Astrocyte (in vitro differentiated cells and primary cell): ENCODE measurements at regions not wholly inside any gene's neighbourhood (a gene's known extent, or its start where the extent isn't known, plus 50 kb on each side); places are given as distances from the start of the nearest gene placed in this dataset.

ENCODE experiments used
- CTCF ChIP-seq: IDR thresholded peaks from 2 replicates; pipeline ENCODE4 v1.5.1; 2011; ENCODE audit warnings: low read depth, mild to moderate bottlenecking, inconsistent platforms, low read length, moderate library complexity; ENCODE audit not compliant: insufficient read depth
- EZH2 ChIP-seq: IDR thresholded peaks from 2 replicates; pipeline ENCODE4 v1.6.1; 2012; ENCODE audit warnings: mild to moderate bottlenecking, low read length, inconsistent platforms; ENCODE audit not compliant: insufficient read depth

- TF ChIP-seq EZH2 = no peak
- no peak for TF ChIP-seq CTCF
Measured at GRCh38 chr1:68758666-68759209, 261.9 kb upstream of the DEPDC1 start.
